H1 (cell line): ENCODE measurements at regions not wholly inside any gene's neighbourhood (a gene's known extent, or its start where the extent isn't known, plus 50 kb on each side); places are given as distances from the start of the nearest gene placed in this dataset.

Experiments used
- CTCF ChIA-PET: fragments of 300-600 bp; sonication (Branson Sonifier 250); formaldehyde crosslinking; loops from one replicate; lab custom pipeline; 2021; ENCODE audit not compliant: partially characterized antibody; lab: Charles Lee
- POLR2A ChIA-PET: fragments of 300-600 bp; sonication (Branson Sonifier 250); formaldehyde crosslinking; loops from one replicate; lab custom pipeline; 2021; ENCODE audit warnings: inconsistent platforms; ENCODE audit not compliant: partially characterized antibody; lab: Charles Lee
- DNase-seq, 2 experiments: peaks; one replicate each; pipeline versions ENCODE4 v3.0.0 to v3.0.0-alpha.2; 2010 to 2022; ENCODE audit warnings: low spot score in 2 of 2, low read depth in 1 of 2, mixed read lengths in 1 of 2
- FAIRE-seq: peaks from 2 replicates; lab custom pipeline; 2011; peaks lifted over from hg19 to GRCh38; lab: Jason Lieb, UNC
- H2AFZ ChIP-seq: 2 replicates; pipeline ENCODE4 v1.8.1; 2012; ENCODE audit warnings: low read length, inconsistent platforms
- H2AK5ac ChIP-seq: 2 replicates; pipeline ENCODE4 v1.6.1; 2013; ENCODE audit warnings: low read depth, low read length
- H2BK120ac ChIP-seq: replicated peaks from 2 replicates; pipeline ENCODE3; 2013; ENCODE audit warnings: low read depth, low read length, inconsistent platforms
- H2BK12ac ChIP-seq: 2 replicates; pipeline ENCODE4 v1.6.1; 2013; ENCODE audit warnings: low read depth, low read length
- H2BK15ac ChIP-seq: 2 replicates; pipeline ENCODE4 v1.6.1; 2013; ENCODE audit warnings: low read length
- H2BK20ac ChIP-seq: 2 replicates; pipeline ENCODE4 v1.6.1; 2013; ENCODE audit warnings: low read length
- H2BK5ac ChIP-seq: 2 replicates; pipeline ENCODE4 v1.6.1; 2013; ENCODE audit warnings: low read depth, low read length
- H3K14ac ChIP-seq: 2 replicates; pipeline ENCODE4 v1.6.1; 2013; ENCODE audit warnings: inconsistent platforms; ENCODE audit not compliant: insufficient read length
- H3K18ac ChIP-seq: 2 replicates; pipeline ENCODE4 v1.6.1; 2013; ENCODE audit warnings: low read length; ENCODE audit errors: extremely low read depth
- H3K23ac ChIP-seq: 2 replicates; pipeline ENCODE4 v1.6.1; 2013; ENCODE audit warnings: inconsistent platforms; ENCODE audit not compliant: insufficient read length
- H3K23me2 ChIP-seq: 2 replicates; pipeline ENCODE4 v1.6.1; 2013; ENCODE audit warnings: low read depth, low read length
- H3K27ac ChIP-seq: 2 replicates; pipeline ENCODE4 v1.6.1; 2011; ENCODE audit warnings: low read depth, low read length, inconsistent platforms
- H3K27me3 ChIP-seq, 4 experiments: replicated peaks in 1 of 4; 1 replicate in 1 of 4; 2 replicates in 3 of 4; pipeline versions ENCODE4 v1.6.1 to v1.8.1; 2011 to 2013; ENCODE audit warnings: low read length in 3 of 4, mild to moderate bottlenecking in 3 of 4, inconsistent platforms in 2 of 4, mixed read lengths in 2 of 4, moderate library complexity in 1 of 4; ENCODE audit not compliant: control insufficient read depth in 3 of 4, insufficient read depth in 3 of 4; ENCODE audit errors: extremely low read depth in 1 of 4
- H3K36me3 ChIP-seq, 4 experiments: 2 replicates each; pipeline versions ENCODE4 v1.6.1 to v1.8.1; 2011 to 2013; ENCODE audit warnings: mild to moderate bottlenecking in 4 of 4, low read length in 3 of 4, moderate library complexity in 2 of 4, control low read depth in 1 of 4, inconsistent platforms in 1 of 4; ENCODE audit not compliant: insufficient read depth in 4 of 4, control insufficient read depth in 2 of 4
- H3K4ac ChIP-seq: replicated peaks from 2 replicates; pipeline ENCODE3; 2013; ENCODE audit warnings: low read length, low read depth, mixed read lengths, inconsistent platforms; ENCODE audit not compliant: insufficient read length
- H3K4me1 ChIP-seq, 4 experiments: replicated peaks in 1 of 4; 1 replicate in 1 of 4; 2 replicates in 3 of 4; pipeline versions ENCODE4 v1.6.1 to v1.8.1; 2011 to 2013; ENCODE audit warnings: low read length in 3 of 4, inconsistent platforms in 2 of 4, mixed read lengths in 1 of 4; ENCODE audit not compliant: insufficient read depth in 4 of 4, control insufficient read depth in 3 of 4
- H3K4me2 ChIP-seq, 2 experiments: 2 replicates each; pipeline versions ENCODE4 v1.6.1 to v1.8.1; 2011 to 2013; ENCODE audit warnings: low read depth in 2 of 2, low read length in 2 of 2, control low read depth in 1 of 2, inconsistent platforms in 1 of 2, mild to moderate bottlenecking in 1 of 2; ENCODE audit not compliant: insufficient read depth in 1 of 2
- H3K4me3 ChIP-seq, 4 experiments: fragments of 200-600, 300-600 bp in 1 of 4; sonication (generic), shearing (Covaris generic), sonication (Bioruptor Twin) in 1 of 4; 2 replicates each; pipeline versions ENCODE4 v1.5.1 to v1.8.1; 2011 to 2016; ENCODE audit warnings: low read length in 4 of 4, low read depth in 3 of 4, control low read depth in 2 of 4, inconsistent platforms in 2 of 4, mild to moderate bottlenecking in 2 of 4, mixed read lengths in 1 of 4, moderate library complexity in 1 of 4; ENCODE audit not compliant: insufficient read depth in 2 of 4; ENCODE audit errors: extremely low read depth in 1 of 4
- H3K56ac ChIP-seq: replicated peaks from 2 replicates; pipeline ENCODE3; 2013; ENCODE audit warnings: low read depth, mild to moderate bottlenecking, mixed read lengths, low read length, inconsistent platforms; ENCODE audit not compliant: insufficient read length
- H3K79me1 ChIP-seq: 2 replicates; pipeline ENCODE4 v1.6.1; 2013; ENCODE audit warnings: low read depth, low read length, control low read depth
- H3K79me2 ChIP-seq, 2 experiments: 2 replicates each; pipeline versions ENCODE4 v1.6.1 to v1.8.1; 2012 to 2013; ENCODE audit warnings: low read length in 2 of 2, mild to moderate bottlenecking in 2 of 2, inconsistent platforms in 1 of 2; ENCODE audit not compliant: insufficient read depth in 2 of 2, control insufficient read depth in 1 of 2
- H3K9ac ChIP-seq, 4 experiments: replicated peaks in 1 of 4; 1 replicate in 1 of 4; 2 replicates in 3 of 4; pipeline versions ENCODE4 v1.6.1 to v1.8.1; 2011 to 2013; ENCODE audit warnings: low read depth in 3 of 4, low read length in 3 of 4, control low read depth in 2 of 4, mild to moderate bottlenecking in 2 of 4, moderate library complexity in 2 of 4, inconsistent platforms in 1 of 4; ENCODE audit errors: extremely low read depth in 1 of 4
- H3K9me3 ChIP-seq, 2 experiments: 2 replicates each; pipeline versions ENCODE4 v1.6.1 to v1.8.1; 2012 to 2013; ENCODE audit warnings: mild to moderate bottlenecking in 2 of 2, moderate library complexity in 2 of 2, control low read depth in 1 of 2, inconsistent platforms in 1 of 2, low read depth in 1 of 2, low read length in 1 of 2, mixed read lengths in 1 of 2; ENCODE audit not compliant: insufficient read depth in 2 of 2
- H4K20me1 ChIP-seq, 2 experiments: replicated peaks in 1 of 2; 2 replicates each; pipeline versions ENCODE3 to v1.8.1; 2011 to 2013; ENCODE audit warnings: inconsistent platforms in 2 of 2, low read length in 2 of 2, mild to moderate bottlenecking in 1 of 2; ENCODE audit not compliant: insufficient read depth in 2 of 2, control insufficient read depth in 1 of 2
- H4K5ac ChIP-seq: 2 replicates; pipeline ENCODE4 v1.6.1; 2013; ENCODE audit warnings: low read length, low read depth, mixed read lengths, inconsistent platforms; ENCODE audit not compliant: insufficient read length
- H4K8ac ChIP-seq: 2 replicates; pipeline ENCODE4 v1.8.0; 2013; ENCODE audit warnings: mild to moderate bottlenecking, moderate library complexity, low read length, inconsistent platforms; ENCODE audit not compliant: insufficient read depth; ENCODE audit errors: extremely low read depth
- H4K91ac ChIP-seq: replicated peaks from 2 replicates; pipeline ENCODE3; 2013; ENCODE audit warnings: low read length, mixed read lengths, inconsistent platforms; ENCODE audit not compliant: insufficient read length
- EZH2 ChIP-seq: fragments of 200-600 bp; sonication (generic); IDR thresholded peaks from 2 replicates; pipeline ENCODE4 v1.7.1; 2012; ENCODE audit warnings: low read depth, mild to moderate bottlenecking, moderate library complexity, low read length, inconsistent platforms; ENCODE audit not compliant: severe bottlenecking
- GTF2F1 ChIP-seq: IDR thresholded peaks from 2 replicates; pipeline ENCODE4 v1.6.1; 2012; ENCODE audit warnings: low read depth, low read length, improper control_type of control experiment, borderline replicate concordance
- TAF7 ChIP-seq: optimal IDR thresholded peaks from 2 replicates; pipeline ENCODE3; 2011; ENCODE audit warnings: low read depth, mild to moderate bottlenecking, inconsistent platforms, low read length, moderate library complexity, borderline replicate concordance
- WGBS, 2 experiments: shearing (Covaris generic) in 1 of 2; methylation state at CpG; one replicate each; pipeline versions ENCODE4 v1.1.6 to v1.1.7; 2013 to 2015; ENCODE audit warnings: low lambda C conversion rate in 2 of 2, mixed read lengths in 2 of 2, inconsistent platforms in 1 of 2, low coverage in 1 of 2, missing lambda C conversion rate in 1 of 2; ENCODE audit not compliant: insufficient replicate concordance in 2 of 2, insufficient coverage in 1 of 2, insufficient read length in 1 of 2; ENCODE audit errors: extremely low coverage in 1 of 2, missing lambda C conversion rate in 1 of 2; 5-methylcytosine and 5-hydroxymethylcytosine counted together

- Histone ChIP-seq H3K14ac (no peak overlapping the region), H3K18ac (no peak overlapping the region), H3K9me3 (no peaks in the 10 kb centered on the region), H3K27ac (no peak overlapping the region), H2BK15ac (no peak overlapping the region), H4K20me1 (no peaks in the 10 kb centered on the region), H2AK5ac (no peak overlapping the region), H2BK120ac (no peak overlapping the region), H3K4me3 (no peak overlapping the region), H3K23me2 (no peaks in the 10 kb centered on the region), H3K4ac (no peak overlapping the region), H3K79me2 (no peaks in the 10 kb centered on the region), H3K79me1 (no peaks in the 10 kb centered on the region), H3K4me2 (no peak overlapping the region), H3K36me3 (no peaks in the 10 kb centered on the region), H2BK12ac (no peak overlapping the region), H4K91ac (no peak overlapping the region), H4K5ac (no peak overlapping the region), H4K8ac (no peak overlapping the region), H3K27me3 (no peaks in the 10 kb centered on the region), H2BK5ac (no peak overlapping the region), H3K4me1 (no peaks in the 10 kb centered on the region), H3K23ac (no peak overlapping the region), H3K9ac (no peak overlapping the region), H2BK20ac (no peak overlapping the region), H3K56ac (no peak overlapping the region), H2AFZ (no peak overlapping the region)
- TF ChIP-seq GTF2F1 (no peak), TAF7 (no peak), EZH2 (no peak)
- FAIRE-seq (no peak), DNase-seq (no peak)
- POLR2A ChIA-PET = no interaction called here
- 95% methylated on average over 3 of the region's 3 CpGs; no CpG with 5 or more reads in 1 of the 2 experiments for WGBS, 2 experiments
- CTCF ChIA-PET = no interaction called here
Observed at GRCh38 chr1:72365693-72366092, 83.4 kb upstream of the NEGR1 start.
